ENCODE measurements at regions not wholly inside any gene's neighbourhood (a gene's known extent, or its start where the extent isn't known, plus 50 kb on each side); places are given as distances from the start of the nearest gene placed in this dataset.

GRCh38 chr2:42949125-42949524, 156.7 kb upstream of the HAAO start:
- Histone ChIP-seq H3K36me3 (ENCODE audit: control insufficient read depth in 2 of 2, extremely low read depth in 1 of 2, insufficient read depth in 2 of 2, low read length in 2 of 2) (no peaks in the 10 kb centered on the region), H3K79me2 (ENCODE audit: control insufficient read depth, insufficient read depth, low read length) (no peaks in the 10 kb centered on the region), H3K4me2 (ENCODE audit: insufficient read depth, low read length) (no peak overlapping the region), H3K27ac (ENCODE audit: insufficient read depth, low read depth, low read length) (no peak overlapping the region), H3K4me1 (ENCODE audit: control insufficient read depth, extremely low read depth, insufficient read depth, low read length) (peaks cover 20% of the 10 kb centered on the region), H3K9me3 (replicated peaks; ENCODE audit: control insufficient read depth, insufficient read depth, low read length) (no peaks in the 10 kb centered on the region), H3K9me1 (replicated peaks; ENCODE audit: control insufficient read depth, extremely low read depth, insufficient read depth, low read length) (no peaks in the 10 kb centered on the region), H3K4me3 (replicated peaks in 1 of 3; ENCODE audit: insufficient read depth in 1 of 3, low read depth in 1 of 3, low read length in 3 of 3) (no peak overlapping the region), H3K9ac (replicated peaks; ENCODE audit: extremely low read depth, insufficient read depth, low read length) (no peak overlapping the region), H2AFZ (ENCODE audit: low read depth, low read length) (no peak overlapping the region), H3K27me3 (ENCODE audit: control insufficient read depth in 2 of 2, insufficient read depth in 2 of 2, low read length in 2 of 2) (no peaks in the 10 kb centered on the region), H4K20me1 (replicated peaks; ENCODE audit: control insufficient read depth, extremely low read depth, insufficient read depth, low read length) (no peaks in the 10 kb centered on the region)
- DNase-seq (ENCODE audit: low read depth, low spot score) = no peak
- no TSS peak for BruUV-seq (replicated peaks)
- TF ChIP-seq MYC (IDR thresholded peaks at IDR 0.05; ENCODE audit: low read depth, low read length) (no peak), FOS (IDR thresholded peaks at IDR 0.05; ENCODE audit: borderline replicate concordance, insufficient read depth, low read length) (no peak), MAX (IDR thresholded peaks at IDR 0.05; ENCODE audit: insufficient read depth, insufficient read length) (no peak), JUN (IDR thresholded peaks at IDR 0.05; ENCODE audit: borderline replicate concordance, insufficient read depth, insufficient read length, low read depth) (no peak), POLR2A (IDR thresholded peaks at IDR 0.05; ENCODE audit: low read depth, low read length) (no peak), EZH2 (IDR thresholded peaks at IDR 0.05; ENCODE audit: borderline replicate concordance, low read depth, low read length, severe bottlenecking) (no peak), CTCF (IDR thresholded peaks at IDR 0.05; ENCODE audit: extremely low read depth in 1 of 2, insufficient read depth in 1 of 2, low read depth in 1 of 2, low read length in 2 of 2) (no peak), POLR2AphosphoS5 (IDR thresholded peaks at IDR 0.05; ENCODE audit: insufficient read depth, low read depth, low read length) (no peak), GATA2 (IDR thresholded peaks at IDR 0.05; ENCODE audit: insufficient read depth, insufficient read length, low read depth, low read length) (no peak)
- FAIRE-seq = no peak
- dilution Hi-C loops (cut with MboI; ENCODE audit: extremely low pct_ligation_motif_present, low sequenced_read_pairs) (no loop called here), intact Hi-C loops (cut with micrococcal nuclease) (loop anchor here (5.0 kb wide), 1 partner anchor 628 kb away; no protein-coding TSS in a partner anchor)
- ChIA-PET CTCF (no interaction called here), POLR2A (no interaction called here)

All from endothelial cell of umbilical vein (primary cell).